PFSK-1 (cell line): ENCODE measurements at regions not wholly inside any gene's neighbourhood (a gene's known extent, or its start where the extent isn't known, plus 50 kb on each side); places are given as distances from the start of the nearest gene placed in this dataset.

Experiments used
- FOXP2 ChIP-seq: optimal IDR thresholded peaks from 2 replicates; pipeline ENCODE3; 2011; ENCODE audit warnings: borderline replicate concordance, control low read depth, inconsistent platforms; ENCODE audit not compliant: insufficient read depth; ENCODE audit errors: extremely low read length, extremely low read depth
- POLR2AphosphoS5 ChIP-seq: IDR thresholded peaks from 2 replicates; pipeline ENCODE4 v1.6.1; 2012; ENCODE audit warnings: low read depth, mild to moderate bottlenecking, control low read depth, low read length, moderate library complexity
- SIN3A ChIP-seq: IDR thresholded peaks from 2 replicates; pipeline ENCODE4 v1.6.1; 2012; ENCODE audit warnings: mild to moderate bottlenecking, low read length, moderate library complexity, borderline replicate concordance; ENCODE audit not compliant: insufficient read depth
- TAF1 ChIP-seq: IDR thresholded peaks from 2 replicates; pipeline ENCODE4 v1.6.1; 2012; ENCODE audit warnings: low read length, control low read depth, borderline replicate concordance; ENCODE audit not compliant: insufficient read depth
- TF ChIP-seq, protein P1 (sequence below), 2 experiments: IDR thresholded peaks; 2 replicates each; pipeline versions ENCODE4 v1.6.1 to v1.8.0; 2011 to 2012; ENCODE audit warnings: low read depth in 2 of 2, low read length in 2 of 2, control low read depth in 1 of 2, inconsistent platforms in 1 of 2, mild to moderate bottlenecking in 1 of 2, moderate library complexity in 1 of 2; ENCODE audit not compliant: insufficient read depth in 1 of 2

- TF ChIP-seq, protein P1, sequence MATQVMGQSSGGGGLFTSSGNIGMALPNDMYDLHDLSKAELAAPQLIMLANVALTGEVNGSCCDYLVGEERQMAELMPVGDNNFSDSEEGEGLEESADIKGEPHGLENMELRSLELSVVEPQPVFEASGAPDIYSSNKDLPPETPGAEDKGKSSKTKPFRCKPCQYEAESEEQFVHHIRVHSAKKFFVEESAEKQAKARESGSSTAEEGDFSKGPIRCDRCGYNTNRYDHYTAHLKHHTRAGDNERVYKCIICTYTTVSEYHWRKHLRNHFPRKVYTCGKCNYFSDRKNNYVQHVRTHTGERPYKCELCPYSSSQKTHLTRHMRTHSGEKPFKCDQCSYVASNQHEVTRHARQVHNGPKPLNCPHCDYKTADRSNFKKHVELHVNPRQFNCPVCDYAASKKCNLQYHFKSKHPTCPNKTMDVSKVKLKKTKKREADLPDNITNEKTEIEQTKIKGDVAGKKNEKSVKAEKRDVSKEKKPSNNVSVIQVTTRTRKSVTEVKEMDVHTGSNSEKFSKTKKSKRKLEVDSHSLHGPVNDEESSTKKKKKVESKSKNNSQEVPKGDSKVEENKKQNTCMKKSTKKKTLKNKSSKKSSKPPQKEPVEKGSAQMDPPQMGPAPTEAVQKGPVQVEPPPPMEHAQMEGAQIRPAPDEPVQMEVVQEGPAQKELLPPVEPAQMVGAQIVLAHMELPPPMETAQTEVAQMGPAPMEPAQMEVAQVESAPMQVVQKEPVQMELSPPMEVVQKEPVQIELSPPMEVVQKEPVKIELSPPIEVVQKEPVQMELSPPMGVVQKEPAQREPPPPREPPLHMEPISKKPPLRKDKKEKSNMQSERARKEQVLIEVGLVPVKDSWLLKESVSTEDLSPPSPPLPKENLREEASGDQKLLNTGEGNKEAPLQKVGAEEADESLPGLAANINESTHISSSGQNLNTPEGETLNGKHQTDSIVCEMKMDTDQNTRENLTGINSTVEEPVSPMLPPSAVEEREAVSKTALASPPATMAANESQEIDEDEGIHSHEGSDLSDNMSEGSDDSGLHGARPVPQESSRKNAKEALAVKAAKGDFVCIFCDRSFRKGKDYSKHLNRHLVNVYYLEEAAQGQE (IDR thresholded peaks at IDR 0.05; ENCODE audit: insufficient read depth in 1 of 2, low read depth in 2 of 2, low read length in 2 of 2) = no peak
- TF ChIP-seq POLR2AphosphoS5 (no peak), TAF1 (no peak), SIN3A (no peak), FOXP2 (no peak)
These were observed 176.0 kb downstream of the COX18 start for GRCh38 chr4:72893354-72894066.

DNA sequence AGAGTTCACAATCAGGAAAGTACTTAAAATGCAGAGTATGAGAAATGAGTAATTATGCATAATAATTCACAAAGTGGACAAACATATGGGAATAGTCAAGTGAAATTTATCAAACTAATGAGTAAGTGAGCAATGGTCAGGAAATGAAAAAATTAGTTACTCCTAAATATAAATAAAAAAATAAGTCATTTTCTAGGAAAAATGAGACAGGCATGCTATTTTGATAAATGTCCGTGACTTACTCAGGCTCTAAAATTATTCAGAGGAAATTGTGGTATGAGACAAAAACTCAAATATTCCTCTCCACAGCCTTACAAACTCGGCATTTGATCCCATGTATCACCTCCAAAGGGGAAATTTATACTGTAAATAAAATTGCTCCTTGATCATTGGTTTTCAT is 181.2 kb downstream of the COX18 start:
- TF ChIP-seq FOXP2 (no peak), POLR2AphosphoS5 (no peak), SIN3A (no peak)

- TF ChIP-seq FOXP2 = no peak
- TF ChIP-seq TAF1 = no peak
- no peak for TF ChIP-seq POLR2AphosphoS5
- TF ChIP-seq SIN3A = no peak
- TF ChIP-seq, protein P1 (IDR thresholded peaks at IDR 0.05; ENCODE audit: insufficient read depth in 1 of 2, low read depth in 2 of 2, low read length in 2 of 2) = no peak
These were observed 182.4 kb downstream of the COX18 start for GRCh38 chr4:72887152-72887551.

- no peak for TF ChIP-seq SIN3A
- TF ChIP-seq FOXP2 = no peak
- no peak for TF ChIP-seq TAF1
These were observed 182.9 kb downstream of the COX18 start for GRCh38 chr4:72886602-72887001.

DNA sequence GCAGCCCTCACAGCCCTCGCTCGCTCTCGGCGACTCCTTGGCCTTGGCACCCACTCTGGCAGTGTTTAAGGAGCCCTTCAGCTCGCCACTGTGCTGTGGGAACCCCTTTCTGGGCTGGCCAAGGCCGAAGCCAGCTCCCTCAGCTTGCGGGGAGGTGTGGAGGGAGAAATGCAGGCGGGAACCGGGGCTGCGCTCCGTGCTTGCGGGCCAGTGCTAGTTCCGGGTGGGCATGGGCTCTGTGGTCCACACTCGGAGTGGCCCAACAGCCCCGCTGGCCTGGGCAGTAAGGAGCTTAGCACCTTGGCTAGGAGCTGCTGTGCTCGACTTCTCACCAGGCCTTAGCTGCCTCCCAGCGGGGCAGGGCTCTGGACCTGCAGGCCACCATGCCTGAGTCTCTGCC is 192.6 kb downstream of the COX18 start:
- TF ChIP-seq POLR2AphosphoS5 (no peak), TAF1 (no peak)
- TF ChIP-seq, protein P1 (IDR thresholded peaks at IDR 0.05; ENCODE audit: insufficient read depth in 1 of 2, low read depth in 2 of 2, low read length in 2 of 2) = no peak

DNA sequence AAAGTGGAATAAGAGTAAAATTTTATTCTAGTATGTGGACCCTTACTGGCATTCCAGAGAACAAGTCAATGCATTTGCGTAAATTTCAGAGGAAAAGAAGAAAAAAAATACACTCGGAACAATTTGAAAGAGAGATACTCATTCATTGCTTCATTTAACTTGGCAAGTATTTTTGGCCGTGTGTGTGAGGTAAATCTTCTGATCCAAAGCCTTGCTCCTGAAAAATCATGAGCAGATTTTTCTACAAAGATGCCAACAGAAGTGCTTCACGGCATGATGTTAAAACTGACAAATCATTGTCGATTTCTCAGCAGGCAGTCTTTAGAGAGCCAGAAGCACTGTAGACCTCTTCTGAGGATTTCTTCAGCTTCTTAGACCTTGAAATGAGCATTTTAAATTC is 194.0 kb downstream of the COX18 start:
- TF ChIP-seq FOXP2 (no peak), SIN3A (no peak), TAF1 (no peak), POLR2AphosphoS5 (no peak)
